GM18517 (cell line): ENCODE measurements at regions not wholly inside any gene's neighbourhood (a gene's known extent, or its start where the extent isn't known, plus 50 kb on each side); places are given as distances from the start of the nearest gene placed in this dataset.
A peak's percentile ranks its signal among the peaks of the same experiment; 100 is the strongest.
"Not testable (repeated sequence)": the region's sequence is repeated elsewhere in the genome, so short reads cannot be mapped to it uniquely, and the experiment has no call there.

ENCODE experiments used
- ATAC-seq: cut with Tn5 transposase; IDR thresholded peaks from one replicate; pipeline ENCODE4 v1.9.1; 2021; ENCODE audit warnings: mild to moderate bottlenecking, moderate library complexity; ENCODE audit not compliant: unreplicated experiment

- ATAC-seq: no peak
These were observed 404.8 kb downstream of the IGSF11 start for GRCh38 chr3:118629821-118630220.

GRCh38 chr3:118635711-118636110 lies 398.9 kb downstream of the IGSF11 start:
- no peak for ATAC-seq

GRCh38 chr3:118636841-118637240 lies 397.8 kb downstream of the IGSF11 start:
- ATAC-seq: no peak

- ATAC-seq: no peak
These were observed 396.8 kb downstream of the IGSF11 start for GRCh38 chr3:118637846-118638245.

- peak; percentile 54 for ATAC-seq
These were observed 393.0 kb downstream of the IGSF11 start for GRCh38 chr3:118641608-118642007.

GRCh38 chr3:118671192-118671591 lies 363.5 kb downstream of the IGSF11 start:
- ATAC-seq: no peak

- ATAC-seq: no peak
These were observed 359.3 kb downstream of the IGSF11 start for GRCh38 chr3:118675305-118675704.

GRCh38 chr3:118678663-118679062 lies 356.0 kb downstream of the IGSF11 start:
- not testable (repeated sequence) for ATAC-seq

GRCh38 chr3:118682921-118683320 lies 351.7 kb downstream of the IGSF11 start:
- no peak for ATAC-seq

GRCh38 chr3:118683636-118684035 lies 351.0 kb downstream of the IGSF11 start:
- ATAC-seq: no peak

- ATAC-seq: no peak
These were observed 346.2 kb downstream of the IGSF11 start for GRCh38 chr3:118688396-118688884.

- no peak for ATAC-seq
These were observed 342.2 kb downstream of the IGSF11 start for GRCh38 chr3:118692416-118692815.

- no peak for ATAC-seq
These were observed 329.0 kb downstream of the IGSF11 start for GRCh38 chr3:118705487-118706219.

GRCh38 chr3:118707991-118708390 lies 326.7 kb downstream of the IGSF11 start:
- no peak for ATAC-seq

- ATAC-seq: no peak
These were observed 324.1 kb downstream of the IGSF11 start for GRCh38 chr3:118710532-118710931.

- ATAC-seq: no peak
These were observed 321.0 kb downstream of the IGSF11 start for GRCh38 chr3:118713502-118714207.

GRCh38 chr3:118714800-118715199 lies 319.8 kb downstream of the IGSF11 start:
- no peak for ATAC-seq

GRCh38 chr3:118729546-118729945 lies 305.1 kb downstream of the IGSF11 start:
- ATAC-seq: no peak

GRCh38 chr3:118734664-118735063 lies 300.0 kb downstream of the IGSF11 start:
- ATAC-seq: no peak

GRCh38 chr3:118736107-118736506 lies 298.5 kb downstream of the IGSF11 start:
- ATAC-seq: no peak

- ATAC-seq: no peak
These were observed 293.8 kb downstream of the IGSF11 start for GRCh38 chr3:118740722-118741290.

- ATAC-seq: no peak
These were observed 291.9 kb downstream of the IGSF11 start for GRCh38 chr3:118742760-118743159.
